Neural cell (in vitro differentiated cells): ENCODE measurements at regions not wholly inside any gene's neighbourhood (a gene's known extent, or its start where the extent isn't known, plus 50 kb on each side); places are given as distances from the start of the nearest gene placed in this dataset.

Source experiments
- H2AFZ ChIP-seq: fragments of 200-600, 300-800 bp; sonication (generic), shearing (Covaris generic); 2 replicates; pipeline ENCODE4 v1.6.0; 2014; ENCODE audit warnings: low read depth, mild to moderate bottlenecking, antibody characterized with exemption, low read length, moderate library complexity
- H3F3A ChIP-seq: fragments of 200-600 bp; shearing (Covaris generic); 2 replicates; pipeline ENCODE4 v1.6.1; 2016; ENCODE audit warnings: mild to moderate bottlenecking, moderate library complexity, mixed read lengths, antibody characterized with exemption, low read length; ENCODE audit not compliant: insufficient read depth, poor library complexity, severe bottlenecking
- H3K27ac ChIP-seq: fragments of 200-600, 300-800 bp; sonication (generic), shearing (Covaris generic); 2 replicates; pipeline ENCODE4 v1.5.1; 2014; ENCODE audit warnings: mild to moderate bottlenecking, low read length, moderate library complexity
- H3K27me3 ChIP-seq: fragments of 300-800, 200-600 bp; sonication (generic), shearing (Covaris generic); 2 replicates; pipeline ENCODE4 v1.6.0; 2014; ENCODE audit warnings: mild to moderate bottlenecking, low read depth, low read length, moderate library complexity; ENCODE audit not compliant: insufficient read depth
- H3K36me3 ChIP-seq: fragments of 300-800, 200-600 bp; sonication (generic), shearing (Covaris generic); 2 replicates; pipeline ENCODE4 v1.5.1; 2014; ENCODE audit warnings: mild to moderate bottlenecking, antibody characterized with exemption, low read length, moderate library complexity; ENCODE audit not compliant: insufficient read depth
- H3K4me2 ChIP-seq: fragments of 300-800, 200-600 bp; sonication (generic), shearing (Covaris generic); 2 replicates; pipeline ENCODE4 v1.6.0; 2014; ENCODE audit warnings: mild to moderate bottlenecking, low read length
- H3K4me3 ChIP-seq: fragments of 300-800, 200-600 bp; sonication (generic), shearing (Covaris generic); 2 replicates; pipeline ENCODE4 v1.5.1; 2014; ENCODE audit warnings: mild to moderate bottlenecking, low read length, moderate library complexity
- H3K79me2 ChIP-seq: fragments of 200-600 bp; shearing (Covaris generic); replicated peaks from 2 replicates; pipeline ENCODE4 v1.6.0; 2014; ENCODE audit warnings: mild to moderate bottlenecking, low read length, moderate library complexity; ENCODE audit not compliant: insufficient read depth
- H3K9ac ChIP-seq: fragments of 300-800, 200-600 bp; sonication (generic), shearing (Covaris generic); 2 replicates; pipeline ENCODE4 v1.6.1; 2016; ENCODE audit warnings: mild to moderate bottlenecking, low read length, mixed read lengths
- H3K9me2 ChIP-seq: fragments of 200-600 bp; shearing (Covaris generic); 2 replicates; pipeline ENCODE4 v1.6.1; 2016; ENCODE audit warnings: mild to moderate bottlenecking, low read length, mixed read lengths; ENCODE audit not compliant: insufficient read depth
- H3K9me3 ChIP-seq: fragments of 200-600, 300-800 bp; sonication (generic), shearing (Covaris generic); 2 replicates; pipeline ENCODE4 v1.6.1; 2016; ENCODE audit warnings: mild to moderate bottlenecking, mixed run types, low read length, moderate library complexity, mixed read lengths
- H4K20me1 ChIP-seq: fragments of 200-600 bp; shearing (Covaris generic); 2 replicates; pipeline ENCODE4 v1.6.1; 2016; ENCODE audit warnings: mild to moderate bottlenecking, mixed run types; ENCODE audit not compliant: insufficient read depth
- CTCF ChIP-seq: fragments of 450-650 bp; IDR thresholded peaks from 2 replicates; pipeline ENCODE4 v1.5.1; 2014; ENCODE audit warnings: antibody characterized with exemption, mild to moderate bottlenecking, moderate library complexity; ENCODE audit not compliant: poor library complexity, severe bottlenecking
- EP300 ChIP-seq: fragments of 450-650 bp; conservative IDR thresholded peaks from 2 replicates; pipeline ENCODE4 v1.6.1; 2014; ENCODE audit warnings: antibody characterized with exemption, mild to moderate bottlenecking, moderate library complexity; ENCODE audit not compliant: poor library complexity, severe bottlenecking
- EZH2 ChIP-seq: fragments of 200-600, 300-800 bp; shearing (Covaris generic), sonication (generic); IDR thresholded peaks from 2 replicates; pipeline ENCODE4 v1.6.1; 2014; ENCODE audit warnings: antibody characterized with exemption, low read length, borderline replicate concordance, mild to moderate bottlenecking; ENCODE audit not compliant: insufficient read depth, poor library complexity, severe bottlenecking
- MXI1 ChIP-seq: fragments of 450-650 bp; conservative IDR thresholded peaks from 2 replicates; pipeline ENCODE4 v1.6.1; 2014; ENCODE audit warnings: antibody characterized with exemption, mild to moderate bottlenecking; ENCODE audit not compliant: poor library complexity, severe bottlenecking
- POLR2AphosphoS5 ChIP-seq: IDR thresholded peaks from 2 replicates; pipeline ENCODE4 v1.6.1; 2012
- RAD21 ChIP-seq: fragments of 450-650 bp; conservative IDR thresholded peaks from 2 replicates; pipeline ENCODE4 v1.6.1; 2014; ENCODE audit warnings: antibody characterized with exemption, mild to moderate bottlenecking, moderate library complexity
- SMC3 ChIP-seq: fragments of 450-650 bp; conservative IDR thresholded peaks from 2 replicates; pipeline ENCODE4 v1.6.1; 2014; ENCODE audit warnings: antibody characterized with exemption, mild to moderate bottlenecking, moderate library complexity; ENCODE audit not compliant: poor library complexity
- TAF1 ChIP-seq: IDR thresholded peaks from 2 replicates; pipeline ENCODE4 v1.6.1; 2012; ENCODE audit warnings: low read depth
- TF ChIP-seq, protein P1 (sequence below): IDR thresholded peaks from 2 replicates; pipeline ENCODE4 v1.6.1; 2012; ENCODE audit warnings: borderline replicate concordance

DNA sequence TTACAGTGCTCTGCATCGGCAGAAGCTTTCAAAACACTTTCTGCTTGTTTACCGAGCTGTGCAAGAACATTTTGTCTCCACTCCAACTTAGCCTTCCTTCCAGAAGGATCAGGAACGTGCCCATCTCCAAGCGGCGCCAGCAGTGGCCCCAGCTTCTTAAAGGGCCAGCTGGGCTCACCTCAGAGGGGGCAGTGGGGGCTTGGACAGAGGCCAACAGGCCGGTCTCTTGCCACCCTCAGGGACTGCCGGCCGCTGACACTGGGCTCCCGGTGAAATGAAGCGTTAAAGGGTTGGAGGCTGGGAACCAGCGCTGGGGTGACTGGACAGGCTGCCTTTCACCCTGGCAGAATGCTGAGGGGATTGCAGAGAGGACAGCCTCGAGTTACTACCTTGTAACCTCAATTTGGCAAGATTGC, 67.0 kb upstream of the RNU6ATAC start:
- Histone ChIP-seq H3K4me3 (no peak overlapping the region), H3K9ac (no peak overlapping the region), H4K20me1 (no peaks in the 10 kb centered on the region), H3K27ac (no peak overlapping the region), H3K9me3 (no peaks in the 10 kb centered on the region), H2AFZ (no peak overlapping the region), H3F3A (no peaks in the 10 kb centered on the region), H3K27me3 (no peaks in the 10 kb centered on the region), H3K79me2 (no peaks in the 10 kb centered on the region), H3K9me2 (no peaks in the 10 kb centered on the region), H3K36me3 (no peaks in the 10 kb centered on the region), H3K4me2 (no peak overlapping the region)
- TF ChIP-seq CTCF (no peak), EZH2 (no peak), MXI1 (no peak), SMC3 (no peak), TAF1 (no peak), POLR2AphosphoS5 (no peak), EP300 (no peak), RAD21 (no peak)
- TF ChIP-seq, protein P1, sequence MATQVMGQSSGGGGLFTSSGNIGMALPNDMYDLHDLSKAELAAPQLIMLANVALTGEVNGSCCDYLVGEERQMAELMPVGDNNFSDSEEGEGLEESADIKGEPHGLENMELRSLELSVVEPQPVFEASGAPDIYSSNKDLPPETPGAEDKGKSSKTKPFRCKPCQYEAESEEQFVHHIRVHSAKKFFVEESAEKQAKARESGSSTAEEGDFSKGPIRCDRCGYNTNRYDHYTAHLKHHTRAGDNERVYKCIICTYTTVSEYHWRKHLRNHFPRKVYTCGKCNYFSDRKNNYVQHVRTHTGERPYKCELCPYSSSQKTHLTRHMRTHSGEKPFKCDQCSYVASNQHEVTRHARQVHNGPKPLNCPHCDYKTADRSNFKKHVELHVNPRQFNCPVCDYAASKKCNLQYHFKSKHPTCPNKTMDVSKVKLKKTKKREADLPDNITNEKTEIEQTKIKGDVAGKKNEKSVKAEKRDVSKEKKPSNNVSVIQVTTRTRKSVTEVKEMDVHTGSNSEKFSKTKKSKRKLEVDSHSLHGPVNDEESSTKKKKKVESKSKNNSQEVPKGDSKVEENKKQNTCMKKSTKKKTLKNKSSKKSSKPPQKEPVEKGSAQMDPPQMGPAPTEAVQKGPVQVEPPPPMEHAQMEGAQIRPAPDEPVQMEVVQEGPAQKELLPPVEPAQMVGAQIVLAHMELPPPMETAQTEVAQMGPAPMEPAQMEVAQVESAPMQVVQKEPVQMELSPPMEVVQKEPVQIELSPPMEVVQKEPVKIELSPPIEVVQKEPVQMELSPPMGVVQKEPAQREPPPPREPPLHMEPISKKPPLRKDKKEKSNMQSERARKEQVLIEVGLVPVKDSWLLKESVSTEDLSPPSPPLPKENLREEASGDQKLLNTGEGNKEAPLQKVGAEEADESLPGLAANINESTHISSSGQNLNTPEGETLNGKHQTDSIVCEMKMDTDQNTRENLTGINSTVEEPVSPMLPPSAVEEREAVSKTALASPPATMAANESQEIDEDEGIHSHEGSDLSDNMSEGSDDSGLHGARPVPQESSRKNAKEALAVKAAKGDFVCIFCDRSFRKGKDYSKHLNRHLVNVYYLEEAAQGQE = no peak

DNA sequence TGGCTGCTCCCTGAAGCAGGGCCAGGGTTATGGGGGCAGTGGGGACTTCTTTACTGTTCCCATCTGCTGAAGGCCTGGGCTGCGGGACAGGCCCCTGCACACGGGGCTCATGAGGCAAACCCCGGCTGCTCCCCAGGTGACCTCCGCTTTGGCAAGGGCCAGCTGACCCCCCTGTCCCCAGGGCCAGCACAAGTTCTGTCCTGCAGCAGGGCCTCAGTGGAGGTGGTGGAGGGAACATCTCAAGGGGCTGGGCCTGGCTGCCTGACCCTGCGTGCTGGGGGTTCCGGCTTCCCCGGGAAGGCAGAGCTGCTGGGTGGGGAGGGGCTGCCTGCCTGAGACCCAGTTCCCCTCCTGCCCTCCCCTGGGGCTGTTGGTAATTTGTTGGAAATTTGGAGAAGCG, 67.4 kb upstream of the RNU6ATAC start:
- H4K20me1 ChIP-seq = no peaks in the 10 kb centered on the region
- no peaks in the 10 kb centered on the region for H3K9me3 ChIP-seq
- H3K9ac ChIP-seq = no peak overlapping the region
- H3F3A ChIP-seq = no peaks in the 10 kb centered on the region
- no peak overlapping the region for H3K4me2 ChIP-seq
- H3K4me3 ChIP-seq = no peak overlapping the region
- no peaks in the 10 kb centered on the region for H3K27me3 ChIP-seq
- no peak overlapping the region for H2AFZ ChIP-seq
- TF ChIP-seq RAD21 (no peak), TAF1 (no peak), CTCF (no peak), EZH2 (no peak), MXI1 (no peak), EP300 (no peak), POLR2AphosphoS5 (no peak), SMC3 (no peak)
- TF ChIP-seq, protein P1 = no peak
- no peaks in the 10 kb centered on the region for H3K36me3 ChIP-seq
- H3K79me2 ChIP-seq = no peaks in the 10 kb centered on the region
- H3K27ac ChIP-seq = no peak overlapping the region
- H3K9me2 ChIP-seq = no peaks in the 10 kb centered on the region
